Stromal cell of bone marrow (primary cell): ENCODE measurements at regions not wholly inside any gene's neighbourhood (a gene's known extent, or its start where the extent isn't known, plus 50 kb on each side); places are given as distances from the start of the nearest gene placed in this dataset.
"Not testable (repeated sequence)": the region's sequence is repeated elsewhere in the genome, so short reads cannot be mapped to it uniquely, and the experiment has no call there.

Experiments used
- DNase-seq: peaks from one replicate; pipeline ENCODE4 v3.0.0-alpha.2; 2012; ENCODE audit warnings: low read depth

DNA sequence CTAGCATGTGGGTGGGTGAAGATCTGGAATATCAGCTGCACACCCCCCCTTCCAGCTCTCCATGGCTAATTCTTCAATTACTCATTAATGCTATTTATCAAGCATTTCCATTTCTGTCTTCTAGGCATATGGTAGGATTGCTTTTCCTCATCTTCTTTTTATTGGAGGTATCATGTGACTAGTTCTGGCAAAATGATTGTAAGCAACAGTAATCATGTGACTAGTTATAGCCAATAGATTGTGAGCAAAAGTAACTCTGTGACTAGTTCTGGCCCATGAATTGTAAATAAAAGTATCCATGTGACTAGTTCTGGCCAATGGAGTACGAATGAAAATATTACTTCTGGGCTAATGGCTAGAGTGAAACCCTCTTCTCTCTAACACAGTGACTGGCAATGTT is 107.0 kb upstream of the TMEM132E start:
- no peak for DNase-seq

DNA sequence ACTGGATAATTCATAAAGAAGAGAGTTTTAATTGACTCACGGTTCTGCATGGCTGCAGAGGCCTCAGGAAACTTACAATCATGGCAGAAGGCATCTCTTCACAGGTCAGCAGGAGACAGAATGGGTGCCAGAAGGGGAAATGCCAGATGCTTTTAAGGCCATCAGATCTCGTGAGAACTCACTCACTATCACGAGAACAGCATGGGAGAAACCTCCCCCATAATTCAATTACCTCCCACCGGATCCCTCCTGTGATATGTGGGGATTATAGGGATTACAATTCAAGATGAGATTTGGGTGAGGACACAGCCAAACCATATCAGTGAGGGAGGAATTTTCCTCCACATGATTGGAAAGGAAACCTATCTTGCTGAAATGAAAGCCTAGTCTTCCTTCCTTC is 108.1 kb upstream of the TMEM132E start:
- not testable (repeated sequence) for DNase-seq

DNA sequence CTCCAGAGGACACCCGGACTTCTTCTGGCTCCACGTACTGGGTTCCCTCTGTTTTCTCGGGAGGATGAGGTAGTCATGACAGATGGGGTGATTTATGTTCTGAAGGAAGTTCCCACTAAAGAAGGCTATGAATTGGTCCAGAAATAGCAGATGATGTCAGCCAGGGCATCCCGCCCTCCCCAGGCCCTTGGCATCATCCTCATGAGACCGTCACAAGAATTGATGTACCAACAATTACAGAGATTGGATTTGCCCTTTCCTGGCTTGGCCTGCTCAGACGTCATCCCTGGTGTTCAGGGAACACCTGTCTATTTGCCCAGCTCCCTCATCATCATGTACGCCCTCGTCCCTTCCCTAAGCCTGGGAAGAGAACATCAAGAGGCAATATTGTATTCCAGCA is 102.8 kb upstream of the CCL1 start:
- no peak for DNase-seq

DNA sequence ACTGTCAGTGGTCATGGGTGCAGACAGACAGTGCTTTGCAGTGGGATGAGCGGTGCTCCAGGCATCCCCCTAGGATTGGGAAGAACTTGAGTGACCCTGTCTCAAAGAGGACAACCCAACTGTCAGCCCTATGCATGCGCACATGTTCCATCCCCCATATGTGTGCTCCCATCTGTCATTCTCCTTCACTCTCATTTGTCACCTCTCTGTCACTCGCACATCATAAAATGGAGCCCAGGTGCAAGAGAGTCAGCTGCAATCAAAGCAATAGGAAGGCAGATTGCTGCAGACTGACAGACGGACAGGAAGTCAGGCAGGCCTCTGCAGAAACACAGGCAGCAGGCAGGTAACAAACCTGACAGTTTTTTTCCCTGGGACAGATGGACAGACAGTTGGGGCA is 101.8 kb upstream of the CCL1 start:
- no peak for DNase-seq

DNA sequence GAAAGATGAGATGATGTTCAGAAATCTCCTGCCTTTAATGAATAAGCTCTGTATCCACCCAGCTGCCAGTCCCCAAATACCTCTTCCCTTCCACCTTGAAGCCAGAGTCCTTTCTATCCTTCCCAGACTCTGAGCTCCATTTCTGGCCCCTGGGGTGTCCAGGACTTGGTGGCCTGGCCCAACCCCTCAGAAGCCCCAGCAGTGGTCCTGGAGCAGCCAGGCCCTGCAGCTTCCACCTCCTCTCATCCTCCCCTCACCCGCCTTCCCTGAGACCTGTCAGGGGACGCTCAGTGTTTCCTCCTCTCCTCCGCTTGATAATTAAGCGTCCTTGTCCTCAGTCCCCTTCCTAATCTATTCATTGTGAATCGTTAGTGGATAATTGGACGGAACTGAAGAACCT is 95.2 kb upstream of the CCL1 start:
- no peak for DNase-seq

DNA sequence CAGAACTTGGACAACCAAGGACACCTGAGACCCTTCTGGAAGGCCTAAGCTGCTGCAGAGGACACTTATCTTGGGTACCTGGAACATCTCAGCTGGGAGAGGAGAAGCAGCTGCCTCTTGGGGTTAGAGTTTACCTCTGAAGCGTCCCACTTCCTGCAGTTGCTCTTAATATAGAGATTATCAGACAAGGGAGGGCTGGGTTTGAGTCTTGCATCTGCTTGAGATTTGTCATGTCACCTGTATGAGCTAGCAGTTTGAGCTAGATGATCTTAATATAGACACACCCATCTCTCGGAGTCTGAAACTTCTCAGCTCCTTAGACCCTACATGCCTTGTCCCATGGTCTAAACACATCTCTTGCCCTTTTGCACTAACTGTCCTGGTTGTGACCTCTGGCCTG is 93.1 kb upstream of the CCL1 start:
- no peak for DNase-seq

DNA sequence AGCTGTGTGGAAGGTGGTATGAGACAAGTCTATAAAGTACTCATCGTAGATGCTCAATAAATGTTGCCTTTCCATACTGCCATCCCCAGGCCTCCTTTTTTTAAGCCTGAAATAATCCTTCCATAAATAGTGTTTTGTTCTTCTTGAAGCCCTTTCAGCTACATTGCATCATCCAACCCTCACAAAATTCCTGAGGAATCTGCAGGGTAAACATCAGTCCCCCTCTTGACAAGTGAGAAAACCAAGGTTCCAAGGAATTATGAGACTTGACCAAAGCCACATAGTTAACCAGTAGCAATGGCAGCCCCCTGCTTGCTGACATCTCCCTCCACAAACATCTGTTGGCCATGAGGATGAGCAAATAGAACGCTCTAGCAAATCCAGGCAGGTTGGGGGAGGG is 89.7 kb upstream of the CCL1 start:
- no peak for DNase-seq

DNA sequence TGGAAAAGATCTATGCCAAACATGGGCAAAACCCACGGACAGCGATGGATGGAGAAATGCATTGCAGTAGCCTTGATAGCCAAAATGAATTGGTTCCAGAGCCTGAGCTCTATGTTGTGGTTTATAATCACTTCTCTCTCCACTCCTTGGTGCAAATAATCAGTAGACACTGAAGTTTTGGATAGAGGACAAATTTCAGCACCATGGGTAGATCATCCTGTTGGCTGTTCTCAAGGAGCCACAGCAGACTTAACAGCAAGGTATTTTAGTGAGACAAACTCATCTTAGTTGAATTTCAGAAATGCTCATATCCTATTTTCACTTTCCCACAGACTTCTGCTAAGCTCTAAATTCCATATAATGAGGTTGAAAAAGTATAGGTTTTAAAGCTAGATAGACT is 88.3 kb upstream of the CCL1 start:
- no peak for DNase-seq

DNA sequence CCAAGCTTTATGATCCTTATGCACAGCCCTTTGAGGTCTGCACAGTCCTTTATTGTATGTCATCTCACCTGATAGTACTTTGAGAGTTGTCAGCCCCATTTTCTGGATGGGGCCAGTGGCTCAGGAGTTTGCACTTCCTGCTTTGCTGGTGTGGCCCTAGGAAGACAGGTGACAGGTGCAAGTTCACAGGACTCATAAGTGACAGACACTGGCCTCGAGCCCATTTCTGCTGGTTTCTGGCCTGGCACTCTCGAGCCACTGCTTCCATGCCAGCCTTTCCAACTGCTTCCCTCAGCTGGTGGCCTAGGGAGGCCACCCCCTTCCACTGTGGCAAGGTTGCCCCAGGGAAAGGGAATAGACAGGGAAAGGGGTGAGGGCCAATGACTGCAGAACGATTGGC is 84.4 kb upstream of the CCL1 start:
- DNase-seq: no peak

DNA sequence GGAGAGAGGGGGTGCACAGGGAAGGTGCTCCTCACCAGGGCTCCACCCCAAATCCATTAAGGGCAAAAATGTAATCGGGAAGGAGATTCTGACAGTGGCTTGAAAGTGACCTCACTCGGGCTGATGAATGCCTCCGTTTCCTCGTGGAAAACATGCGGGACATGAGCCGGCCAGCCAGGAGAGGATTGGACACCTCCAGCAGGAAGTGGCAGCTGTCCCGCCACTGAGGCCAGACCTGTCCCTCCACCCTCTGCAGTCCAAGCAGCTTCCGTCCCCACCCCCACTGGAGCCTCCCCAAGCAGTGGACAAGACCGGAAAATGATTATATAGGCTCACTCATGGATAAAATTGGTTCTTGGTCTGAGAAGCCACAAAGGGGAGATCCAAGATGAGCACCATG is 82.1 kb upstream of the CCL1 start:
- no peak for DNase-seq

DNA sequence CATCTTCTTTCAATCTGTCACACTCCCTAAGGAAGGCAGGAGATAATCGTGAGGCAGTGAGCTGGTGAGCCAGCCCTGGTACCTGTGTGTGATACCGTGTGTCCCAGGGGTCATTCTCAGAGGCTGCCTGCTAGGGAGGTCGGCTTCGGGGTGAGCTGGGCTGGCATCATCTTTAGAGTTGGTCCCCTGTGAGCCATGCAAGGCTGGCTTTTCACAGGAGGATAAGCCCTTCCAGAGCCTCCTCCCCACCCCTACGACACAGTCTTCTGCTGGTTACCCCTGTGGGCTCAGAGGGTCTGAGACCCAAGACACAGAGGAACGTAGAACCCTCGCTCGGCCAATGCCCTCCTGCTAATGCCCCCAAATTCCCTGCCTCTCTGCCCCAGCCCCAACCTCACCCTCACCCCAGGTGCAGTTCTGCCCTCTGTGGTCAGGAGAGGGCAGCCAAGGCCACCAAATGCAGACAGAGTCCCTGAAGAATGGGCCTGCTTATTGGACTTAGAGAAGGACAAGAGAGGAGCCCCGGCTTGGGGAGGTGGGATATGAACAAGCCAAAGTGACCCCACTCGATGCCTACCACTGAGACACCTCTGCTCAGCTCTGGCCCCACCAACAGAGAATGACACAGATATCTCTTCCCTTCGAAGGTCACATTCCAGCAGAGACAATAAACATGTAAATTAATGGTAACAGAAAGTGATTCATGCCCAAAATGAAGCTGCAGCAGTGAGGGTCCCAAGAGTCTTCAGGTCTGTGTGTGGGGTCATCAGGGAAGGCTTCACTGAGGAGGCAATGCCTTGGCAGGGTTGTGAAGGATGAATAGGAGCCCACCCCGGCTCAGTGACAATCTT is 80.8 kb upstream of the CCL1 start:
- DNase-seq: no peak

DNA sequence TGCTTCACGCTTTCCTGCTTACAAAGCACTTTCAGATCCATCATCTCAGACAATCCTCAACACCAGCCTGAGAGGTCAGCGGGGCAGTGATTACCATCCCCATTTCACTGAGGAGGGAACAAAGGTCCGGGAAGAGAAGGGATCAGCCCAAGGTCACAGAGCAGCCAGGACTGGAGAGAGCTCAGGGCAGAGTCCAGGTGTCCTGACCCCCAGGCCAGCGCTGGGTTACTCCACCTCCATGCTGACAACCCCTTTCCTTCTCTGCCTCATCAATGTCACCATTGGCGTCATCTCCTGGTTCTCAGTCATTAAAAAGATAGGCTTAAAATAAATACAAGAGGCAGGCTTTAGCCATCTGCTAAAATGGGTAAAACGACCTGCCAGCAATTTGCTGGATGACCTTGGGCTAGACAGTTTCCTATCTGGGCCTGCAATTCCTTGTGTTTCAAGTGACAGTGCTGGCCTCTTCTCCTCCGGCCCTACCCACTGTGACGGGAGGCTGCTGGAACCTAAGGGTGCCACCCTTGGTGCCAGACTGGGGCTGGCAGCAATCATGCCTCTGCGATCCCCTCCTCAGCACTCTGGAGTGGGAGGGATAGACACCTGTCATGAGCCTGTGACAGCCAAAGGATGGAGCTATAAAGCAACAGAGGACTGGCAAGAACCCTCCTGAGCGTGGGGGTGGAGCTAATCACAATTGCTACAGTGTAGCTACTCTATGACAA is 79.5 kb upstream of the CCL1 start:
- no peak for DNase-seq

DNA sequence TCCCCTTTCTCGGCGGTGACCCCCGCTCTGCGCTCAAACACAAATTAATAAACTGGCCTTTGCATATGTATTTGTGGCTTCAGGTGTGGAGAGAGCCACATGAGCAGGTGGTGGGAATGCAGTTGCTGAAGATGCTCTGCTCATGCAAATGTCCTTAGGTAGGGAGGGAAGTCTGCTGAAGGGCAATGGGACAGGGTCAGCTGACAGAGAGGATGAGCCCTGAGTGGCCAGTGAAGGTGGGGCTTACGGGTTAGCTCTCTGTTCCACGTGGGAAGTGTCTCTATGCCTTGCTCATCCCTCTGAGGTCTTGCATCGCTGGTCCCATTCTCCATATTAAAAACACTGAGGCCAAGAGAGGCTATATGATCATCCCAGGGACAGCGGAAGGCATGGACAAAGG is 74.2 kb upstream of the CCL1 start:
- no peak for DNase-seq

DNA sequence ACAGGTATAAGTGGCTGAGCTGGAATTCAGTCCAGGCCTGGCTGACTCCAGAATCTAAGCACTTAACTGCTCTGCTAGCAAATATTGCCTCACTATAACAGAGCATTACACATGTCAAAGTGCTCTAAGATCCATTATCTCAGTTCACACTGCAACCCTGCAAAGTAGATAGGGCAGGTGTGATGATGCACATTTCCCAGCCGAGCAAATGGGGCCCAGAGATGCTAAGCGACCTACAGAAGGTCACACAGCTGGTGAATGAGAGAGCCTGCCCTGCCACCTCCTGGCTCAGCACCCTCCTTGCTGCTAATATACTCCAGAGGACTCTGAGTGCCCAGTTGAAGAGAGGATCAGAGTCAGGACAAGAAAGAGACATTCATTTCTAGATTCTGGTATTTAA is 73.6 kb upstream of the CCL1 start:
- DNase-seq: no peak

DNA sequence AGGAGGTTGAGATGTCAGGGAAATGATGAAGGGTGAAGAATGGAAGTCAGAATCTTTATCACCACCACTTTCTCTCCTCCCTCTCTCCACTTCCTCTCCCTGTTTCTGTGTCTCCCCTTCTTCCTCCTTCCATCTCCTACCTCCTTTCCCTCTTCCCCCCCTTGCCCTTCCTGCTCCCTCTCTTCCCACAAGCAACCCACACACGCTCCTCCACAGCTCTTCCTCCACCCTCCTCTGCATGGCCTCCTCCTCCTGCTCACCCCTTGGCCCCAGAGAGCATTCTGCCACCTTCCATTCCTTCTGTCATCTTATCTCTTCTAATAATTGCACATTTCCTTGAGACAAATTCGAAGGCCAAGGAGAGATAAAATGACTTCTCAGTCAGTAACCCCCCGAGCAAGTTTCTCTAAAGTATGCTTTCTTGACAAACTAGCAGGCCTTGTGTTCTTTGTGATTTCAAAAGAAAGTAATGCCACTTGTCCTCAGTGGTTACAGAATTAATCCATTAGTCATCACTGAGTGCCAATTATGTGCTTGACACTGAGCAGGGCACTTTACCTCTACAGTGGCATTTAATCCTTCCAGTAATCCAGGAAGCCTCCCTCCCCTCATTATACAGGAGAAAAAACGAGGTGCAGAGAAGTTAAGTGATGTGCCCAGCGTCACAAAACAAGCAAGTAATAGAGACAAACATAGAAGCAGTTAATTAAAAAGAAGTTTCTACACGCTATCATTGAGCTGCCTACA is 72.3 kb upstream of the CCL1 start:
- no peak for DNase-seq

DNA sequence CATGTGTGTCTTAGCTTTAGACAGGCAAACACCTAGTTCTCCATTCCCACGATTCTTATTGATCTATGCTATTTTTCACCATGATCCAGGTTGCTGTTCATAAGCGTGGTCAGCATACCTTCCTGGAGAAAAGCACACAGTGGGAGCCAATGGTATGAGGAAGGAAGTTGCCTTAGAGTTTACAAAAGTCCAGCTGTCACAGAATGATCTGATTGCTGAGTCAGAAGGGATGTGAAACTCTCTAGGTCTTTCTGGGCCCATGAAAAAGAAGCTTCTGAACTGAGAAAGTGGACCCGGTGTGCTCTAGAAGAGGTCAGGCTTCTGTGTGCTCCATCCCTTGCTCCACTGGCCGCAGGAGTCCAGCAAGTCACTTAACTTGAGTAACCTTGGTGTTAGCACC is 71.0 kb upstream of the CCL1 start:
- no peak for DNase-seq

DNA sequence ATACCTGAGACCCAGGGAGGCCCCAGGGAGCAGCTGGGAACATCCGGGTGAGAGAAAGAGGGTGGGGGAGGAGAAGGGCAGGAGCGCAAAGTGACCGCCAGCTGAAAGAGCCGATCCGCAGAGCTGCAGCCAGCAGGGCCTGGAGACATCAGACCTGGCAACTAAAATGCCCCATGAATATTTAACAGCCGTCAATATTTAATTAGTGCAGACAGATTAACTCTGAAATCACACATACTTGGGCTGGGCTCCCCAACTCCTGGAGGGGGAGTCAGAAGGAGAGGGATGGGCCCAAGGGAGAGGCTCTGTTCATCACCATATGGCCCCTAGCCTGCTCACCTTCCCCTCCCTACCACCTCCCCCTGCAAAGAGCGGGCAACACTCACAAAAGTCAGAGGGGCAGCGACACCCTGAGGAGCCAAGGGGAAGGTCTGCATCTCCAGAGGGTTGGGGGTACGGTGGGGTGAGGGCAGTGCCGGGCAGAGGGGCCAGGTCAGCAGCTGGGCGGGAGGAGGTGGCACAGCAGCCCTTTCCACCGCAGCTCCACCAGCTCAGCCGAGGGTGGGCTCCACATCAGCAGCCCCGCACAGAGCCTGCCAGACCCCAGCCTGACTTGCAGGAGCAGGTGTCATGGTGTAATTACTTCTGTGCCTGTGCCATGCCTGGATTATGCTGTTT is 61.9 kb upstream of the CCL1 start:
- DNase-seq: no peak

DNA sequence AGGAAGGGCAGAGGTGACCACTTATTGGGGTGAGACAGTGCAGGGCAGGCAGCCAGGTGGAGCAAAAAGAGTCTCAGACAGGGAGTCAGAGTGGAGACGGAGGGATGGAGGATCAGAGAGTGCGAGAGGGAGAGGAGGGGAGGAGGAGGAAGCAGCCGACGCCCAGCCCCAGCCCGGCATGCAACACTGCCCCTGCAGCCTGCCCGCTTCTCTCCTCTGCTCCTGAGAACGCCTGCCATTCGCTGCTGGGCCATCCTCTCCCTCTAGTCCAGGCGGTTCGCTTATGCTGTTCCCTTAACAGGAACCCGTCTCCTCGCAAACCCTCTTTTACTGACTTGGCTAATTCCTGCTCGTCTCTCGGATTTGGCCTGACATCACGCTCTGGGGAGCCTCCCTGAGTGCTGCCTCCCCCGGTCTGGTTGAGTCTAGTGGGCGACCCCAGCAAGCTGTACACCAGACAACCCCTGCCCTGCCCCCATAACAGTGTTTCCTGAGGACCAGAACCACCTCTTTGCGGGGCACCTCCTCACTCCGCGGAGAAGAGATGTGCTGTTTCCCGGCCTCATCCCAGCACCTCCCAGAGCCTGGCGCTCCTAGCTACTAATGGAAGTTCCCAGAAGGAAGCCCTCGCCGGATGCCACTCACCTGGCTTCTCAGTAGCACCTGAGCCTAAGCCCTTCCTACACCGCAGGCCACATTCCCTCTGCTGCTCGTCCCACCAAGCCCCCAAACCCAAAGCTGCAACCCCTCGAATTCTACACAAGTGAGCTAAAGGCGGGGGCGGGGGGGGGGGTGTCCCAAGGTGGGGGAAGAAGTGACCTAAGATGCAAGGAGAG is 61.2 kb upstream of the CCL1 start:
- no peak for DNase-seq

DNA sequence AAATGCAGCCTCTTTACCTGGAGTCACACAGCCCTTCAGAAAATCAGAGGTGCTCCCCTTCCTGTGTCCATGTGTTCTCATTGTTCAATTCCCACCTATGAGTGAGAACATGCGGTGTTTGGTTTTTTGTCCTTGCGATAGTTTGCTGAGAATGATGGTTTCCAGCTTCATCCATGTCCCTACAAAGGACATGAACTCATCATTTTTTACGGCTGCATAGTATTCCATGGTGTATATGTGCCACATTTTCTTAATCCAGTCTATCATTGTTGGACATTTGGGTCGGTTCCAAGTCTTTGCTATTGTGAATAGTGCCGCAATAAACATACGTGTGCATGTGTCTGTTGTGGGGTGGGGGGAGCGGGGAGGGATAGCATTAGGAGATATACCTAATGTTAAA is 60.3 kb upstream of the CCL1 start:
- DNase-seq: not testable (repeated sequence)

DNA sequence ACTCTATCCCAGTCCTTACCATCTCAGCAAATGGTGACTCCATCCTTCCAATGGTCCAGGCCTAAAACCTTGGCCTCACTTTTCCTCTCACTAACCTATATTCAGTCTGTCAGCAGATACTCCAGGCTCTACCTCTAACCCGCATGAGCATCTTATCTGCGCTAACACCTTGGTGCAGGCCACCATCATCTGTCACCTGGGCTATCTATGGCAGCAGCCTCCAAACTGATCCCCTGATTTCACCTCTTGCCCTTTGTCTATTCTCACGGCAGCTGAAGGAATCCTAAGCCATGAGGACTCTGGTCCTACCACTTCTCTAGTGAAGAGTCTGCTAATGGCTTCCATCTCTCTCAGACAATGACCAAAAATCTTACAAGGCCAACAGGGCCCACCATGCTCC is 57.9 kb upstream of the CCL1 start:
- no peak for DNase-seq

DNA sequence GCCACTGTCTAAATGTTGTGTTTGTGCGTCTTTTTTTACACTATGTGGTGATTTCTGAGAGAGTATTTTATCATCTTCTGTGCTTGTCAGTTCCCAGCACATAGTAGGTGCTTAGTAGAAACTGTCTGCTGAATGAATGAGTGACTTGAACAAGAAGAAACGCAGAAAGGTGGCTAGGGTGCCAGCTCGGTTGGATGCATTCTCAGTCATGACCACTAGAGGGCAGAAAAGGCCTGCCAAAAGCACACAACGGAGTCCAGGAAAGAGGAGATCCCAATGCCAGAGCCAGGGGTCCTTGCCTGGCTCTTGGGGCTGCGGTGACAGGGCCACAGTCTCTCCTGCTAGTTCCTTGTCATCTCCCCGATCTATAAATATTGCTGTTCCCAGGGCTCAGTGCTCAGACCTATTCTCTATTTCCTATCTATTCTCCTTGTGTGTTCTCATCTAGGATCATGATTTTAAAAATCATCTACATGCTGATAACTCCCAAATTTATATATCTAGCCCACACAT is 57.3 kb upstream of the CCL1 start:
- peak; percentile 19 for DNase-seq
